Fibroblast of skin of scalp (primary cell): ENCODE measurements at regions not wholly inside any gene's neighbourhood (a gene's known extent, or its start where the extent isn't known, plus 50 kb on each side); places are given as distances from the start of the nearest gene placed in this dataset.

Experiments
- DNase-seq: peaks from one replicate; pipeline ENCODE4 v3.0.0-alpha.2; 2013

GRCh38 chr7:46407125-46407524 lies 486.1 kb upstream of the IGFBP3 start:
- no peak for DNase-seq

- no peak for DNase-seq
Observed at GRCh38 chr7:46397591-46397990, 476.5 kb upstream of the IGFBP3 start.

GRCh38 chr7:46396481-46396880 lies 475.4 kb upstream of the IGFBP3 start:
- no peak for DNase-seq

DNA sequence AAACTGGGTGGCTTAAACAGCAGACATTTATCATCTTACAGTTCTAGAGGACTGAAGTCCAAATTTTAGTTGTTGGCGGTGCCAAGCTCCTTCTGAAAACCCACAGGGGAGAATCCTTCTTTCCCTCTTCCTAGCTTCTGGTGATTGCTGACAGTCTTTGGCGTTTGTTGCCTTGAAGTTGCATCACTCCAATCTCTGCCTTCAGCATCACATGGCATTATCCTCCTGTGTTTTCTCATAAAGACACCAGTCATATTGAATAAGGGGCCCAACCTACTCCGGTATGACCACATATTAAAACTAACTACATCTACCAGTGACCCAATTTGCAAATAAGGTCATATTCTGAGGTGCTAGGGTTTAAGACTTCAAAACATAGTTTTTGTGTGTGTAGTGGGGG lies 472.1 kb upstream of the IGFBP3 start:
- peak; percentile 56 for DNase-seq

DNA sequence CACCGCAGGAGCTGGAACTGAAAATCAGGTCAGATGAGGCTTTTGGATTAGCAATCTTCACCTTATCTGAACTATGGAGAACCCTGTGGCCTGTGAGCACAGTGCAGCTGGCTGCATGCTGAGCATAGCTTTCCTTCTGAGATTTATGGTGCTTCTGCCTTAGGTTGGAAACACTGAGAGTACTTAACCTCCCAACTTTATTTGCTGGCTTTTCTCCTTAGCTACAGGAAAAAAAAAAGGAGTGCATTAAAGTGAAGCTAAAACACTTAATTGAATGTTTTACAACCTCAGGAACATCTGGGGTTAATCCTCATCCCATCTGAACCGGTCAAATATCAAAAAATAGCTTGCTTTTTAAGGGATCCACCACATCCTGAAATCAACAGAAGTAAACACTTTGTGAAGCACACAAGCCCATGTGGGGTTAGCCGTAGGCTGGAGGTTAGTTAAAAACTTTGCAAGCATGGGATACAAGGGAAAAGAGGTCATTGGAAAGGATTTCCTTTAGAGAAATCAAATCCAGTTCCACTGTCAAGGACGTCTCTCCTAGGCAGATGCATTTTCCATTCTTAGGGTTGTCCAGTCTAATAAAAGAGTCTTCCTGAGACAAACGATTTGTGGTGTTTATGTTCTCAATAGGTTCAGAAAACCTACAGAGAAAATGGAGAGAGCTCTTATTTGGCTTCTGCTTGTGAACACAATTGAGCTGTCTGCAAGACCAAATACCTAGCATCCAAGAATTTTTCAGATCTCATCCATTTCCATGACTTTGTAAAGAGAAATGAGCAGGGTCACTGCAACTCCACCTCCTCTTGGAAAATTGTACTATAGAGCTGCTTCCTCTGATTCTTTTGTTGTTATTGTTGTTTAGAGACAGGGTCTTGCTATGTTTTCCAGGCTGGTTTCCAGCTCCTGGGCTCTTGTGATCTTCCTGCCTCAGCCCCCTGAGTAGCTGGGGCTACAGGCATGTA lies 470.4 kb upstream of the IGFBP3 start:
- DNase-seq: no peak

DNA sequence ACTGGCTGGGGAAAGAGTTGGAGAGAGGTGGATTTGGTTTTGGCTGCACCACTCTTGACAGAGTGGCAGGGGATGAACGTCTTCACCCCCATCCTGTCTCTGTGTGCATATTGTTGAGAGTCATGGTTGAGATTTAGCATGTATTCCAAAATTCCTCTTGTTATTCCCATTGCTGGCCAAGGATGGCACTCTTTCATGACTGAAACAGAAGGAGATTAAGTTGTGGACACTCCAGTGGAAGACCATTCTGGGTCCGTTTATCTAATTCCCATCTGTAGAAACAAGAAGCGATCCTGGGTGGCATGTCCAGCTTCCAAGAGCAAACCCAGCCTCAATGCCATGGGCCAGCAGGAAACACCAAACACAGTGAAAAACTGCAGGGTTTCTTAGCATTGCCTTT lies 469.0 kb upstream of the IGFBP3 start:
- no peak for DNase-seq

- no peak for DNase-seq
Observed at GRCh38 chr7:46389146-46389545, 468.1 kb upstream of the IGFBP3 start.

DNA sequence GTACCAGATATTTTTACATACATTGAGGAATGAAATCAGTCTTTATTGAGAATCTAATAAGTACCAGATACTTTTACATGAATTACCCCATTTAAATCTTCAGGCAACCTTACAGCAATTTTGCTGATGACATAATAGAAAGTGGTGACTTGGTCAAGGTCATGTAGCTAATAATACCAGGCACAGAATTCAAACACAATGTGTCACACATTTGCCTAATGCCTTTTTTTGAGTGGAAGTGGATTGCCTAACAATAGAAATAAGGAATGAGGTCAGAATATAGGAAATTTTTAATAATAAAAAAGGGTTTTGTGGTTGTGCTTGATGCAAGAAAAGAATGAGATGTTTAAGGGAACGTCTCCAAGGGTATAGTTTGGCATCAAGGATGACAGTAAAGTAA lies 466.6 kb upstream of the IGFBP3 start:
- DNase-seq: peak; percentile 63

GRCh38 chr7:46386428-46387399 lies 465.6 kb upstream of the IGFBP3 start:
- DNase-seq: peak; percentile 56

DNA sequence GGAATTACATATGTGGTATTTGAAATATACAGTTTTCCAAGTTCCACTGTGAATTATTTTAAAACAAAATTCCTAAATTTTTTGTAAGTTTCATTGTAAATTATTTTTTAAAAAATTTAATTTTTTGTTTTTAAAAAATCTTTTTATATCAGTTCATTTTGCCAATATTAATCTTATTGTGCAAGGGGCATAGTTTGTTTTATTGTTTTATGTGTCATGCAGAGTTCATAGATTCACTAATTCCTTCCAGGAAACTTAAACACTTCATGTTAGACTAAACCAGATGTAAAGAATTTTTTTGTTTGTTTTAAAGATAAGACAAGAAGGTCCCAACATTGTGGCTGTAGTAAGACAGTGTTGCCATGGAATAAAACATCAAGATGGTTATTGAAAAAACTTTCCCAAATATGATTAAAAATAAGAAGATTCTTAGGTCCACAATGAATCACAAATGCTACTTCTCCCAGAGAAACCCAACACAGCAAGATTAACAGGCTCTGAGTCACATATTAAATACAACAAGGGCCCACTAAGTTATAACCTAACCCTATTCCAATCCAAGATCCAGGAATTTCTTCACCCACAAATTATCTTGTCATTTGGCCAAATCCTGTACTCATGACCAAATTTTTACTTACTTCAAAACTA lies 464.7 kb upstream of the IGFBP3 start:
- DNase-seq: peak; percentile 98

DNA sequence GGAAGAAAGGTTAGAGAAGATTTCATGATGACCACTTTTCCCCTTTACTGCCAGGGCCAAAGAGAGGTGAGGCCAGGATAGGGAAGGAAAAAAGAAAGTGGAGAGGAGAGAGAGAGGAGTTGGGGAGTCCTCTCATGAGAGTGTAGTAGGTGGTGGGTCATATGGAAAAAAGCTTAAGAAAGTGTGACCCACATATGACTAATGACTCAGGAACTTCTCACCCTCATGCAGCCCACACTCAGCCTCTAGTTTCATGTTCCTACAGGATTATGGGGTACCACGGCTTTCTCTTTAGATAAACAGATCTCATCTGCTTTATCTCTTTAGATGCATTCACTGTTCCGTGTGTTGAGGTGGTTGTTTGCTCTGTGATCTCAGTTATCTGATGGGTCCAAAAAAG lies 462.5 kb upstream of the IGFBP3 start:
- DNase-seq: peak; percentile 73

DNA sequence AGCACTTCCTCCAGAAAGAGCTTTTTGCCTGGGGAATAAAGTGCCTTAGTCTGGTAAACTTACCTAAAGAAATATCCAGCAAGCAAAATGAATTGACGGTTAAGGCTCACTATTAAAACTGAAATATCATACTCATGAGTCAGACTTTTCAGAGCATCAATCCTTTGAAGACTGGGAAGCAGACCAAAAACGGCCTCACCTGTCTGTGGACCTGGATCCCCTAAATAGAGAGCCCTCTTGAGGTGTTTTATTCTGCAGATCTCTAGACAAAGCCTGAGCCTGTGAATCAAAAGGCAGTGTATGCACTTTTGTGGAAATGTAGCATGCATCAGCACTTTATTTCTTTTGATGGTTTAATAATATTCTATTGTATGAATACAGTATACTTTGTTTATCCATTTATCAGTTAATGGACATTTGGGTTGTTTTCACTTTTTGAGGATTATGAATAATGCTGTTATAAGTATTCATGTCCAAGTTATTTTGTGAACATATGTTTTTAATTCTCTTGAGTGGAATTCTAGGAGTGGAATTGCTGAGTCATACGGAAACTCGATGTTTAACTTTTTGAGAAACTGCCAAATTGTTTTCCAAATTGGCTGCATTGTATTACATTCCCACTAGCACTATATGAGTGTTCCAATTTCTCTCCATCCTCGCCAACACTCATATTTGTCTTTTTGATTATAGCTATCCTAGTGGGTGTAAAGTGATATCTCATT lies 449.0 kb upstream of the IGFBP3 start:
- DNase-seq: peak; percentile 97

DNA sequence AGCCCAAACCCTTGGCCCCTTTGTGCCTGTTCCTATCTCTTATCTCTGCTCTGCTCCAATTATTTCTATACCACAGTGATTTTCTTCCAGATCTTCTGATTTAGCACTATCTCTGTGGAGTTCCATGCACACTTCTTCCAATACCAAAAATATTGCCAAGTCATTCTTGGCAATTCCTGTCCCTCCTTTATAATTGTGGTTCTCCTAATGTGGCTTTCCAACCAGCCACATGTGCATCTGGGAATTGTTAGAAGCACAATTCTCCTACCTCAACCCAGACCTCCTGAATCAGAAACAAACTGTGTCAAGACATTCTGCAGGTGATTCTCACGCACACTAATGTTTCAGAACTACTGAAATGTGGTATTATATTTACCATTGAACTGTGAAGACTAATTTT lies 447.8 kb upstream of the IGFBP3 start:
- DNase-seq: no peak

DNA sequence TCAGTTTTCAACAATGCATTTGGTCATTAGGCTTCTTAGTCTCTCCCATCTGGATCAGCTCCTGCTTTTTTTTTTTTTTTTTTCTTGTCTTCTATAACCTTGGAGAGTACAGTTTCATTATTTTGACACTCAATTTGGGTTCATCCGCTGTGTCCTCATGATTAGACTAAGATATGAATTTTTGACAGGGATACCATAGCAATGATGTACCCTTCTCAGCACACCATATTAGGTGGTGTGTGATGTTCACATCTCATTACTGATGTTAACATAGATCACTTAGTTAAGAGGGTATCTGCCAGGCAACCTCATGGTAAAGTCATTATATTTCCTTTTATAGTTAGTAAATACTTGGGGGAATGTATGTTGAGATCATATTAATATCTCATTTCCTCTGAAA lies 445.5 kb upstream of the IGFBP3 start:
- DNase-seq: no peak

DNA sequence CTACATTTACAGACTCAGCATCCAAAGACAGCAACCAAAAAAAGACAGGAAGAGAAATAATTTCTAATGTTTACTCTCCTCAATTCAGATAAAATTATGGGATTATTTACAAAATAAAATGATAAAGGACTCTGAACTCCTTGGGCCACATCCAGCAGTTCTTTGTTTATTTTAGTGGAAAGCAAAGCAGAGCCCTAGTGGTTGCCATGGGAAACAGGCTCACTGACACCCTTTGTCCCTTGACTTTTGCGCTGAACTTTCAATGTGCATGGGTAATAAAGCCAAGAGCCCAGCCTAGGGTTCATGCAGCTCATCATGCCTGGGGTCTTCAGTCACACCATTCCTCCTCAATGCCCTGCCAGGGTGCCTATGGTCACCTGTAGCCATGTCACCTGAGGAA lies 442.6 kb upstream of the IGFBP3 start:
- no peak for DNase-seq

GRCh38 chr7:46360811-46361210 lies 439.7 kb upstream of the IGFBP3 start:
- DNase-seq: no peak

DNA sequence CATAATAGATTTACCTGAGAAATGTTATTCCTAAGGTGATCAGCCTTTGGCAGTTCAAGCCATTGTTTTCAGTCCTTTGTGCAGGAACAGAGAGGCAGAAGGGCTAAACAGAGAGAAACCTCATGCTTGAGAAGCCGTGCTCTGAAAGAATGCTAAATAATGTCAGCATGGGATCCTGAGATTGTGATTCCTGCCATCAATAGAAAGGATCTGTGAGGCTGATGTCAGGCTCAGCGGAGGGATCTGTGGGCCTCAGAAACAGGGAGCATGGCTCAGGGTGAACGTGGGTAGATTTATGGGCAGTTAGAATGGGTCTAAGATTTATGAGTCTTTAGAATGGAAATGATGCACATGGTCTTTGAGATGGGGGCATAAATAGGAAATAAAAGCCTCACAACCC lies 439.2 kb upstream of the IGFBP3 start:
- DNase-seq: no peak

DNA sequence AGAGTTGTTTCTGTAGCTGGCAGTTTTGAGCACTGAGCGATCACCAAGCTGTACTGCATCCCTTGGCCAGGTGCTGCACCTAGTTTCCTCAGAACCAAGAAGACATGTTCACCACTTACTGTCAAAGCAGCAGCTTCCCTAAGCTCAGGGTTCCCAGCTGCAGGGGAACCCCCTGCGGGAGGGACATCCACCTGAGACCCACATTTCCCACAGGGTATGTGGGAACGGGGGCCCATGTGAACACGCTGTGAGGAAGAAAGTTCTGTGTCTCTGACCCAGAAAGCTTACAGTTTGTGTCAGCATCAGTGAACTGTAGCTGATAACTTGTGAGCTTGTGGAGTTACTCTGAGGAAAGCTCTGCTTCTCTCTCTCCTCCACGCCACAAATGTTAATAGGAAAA lies 436.8 kb upstream of the IGFBP3 start:
- DNase-seq: no peak

DNA sequence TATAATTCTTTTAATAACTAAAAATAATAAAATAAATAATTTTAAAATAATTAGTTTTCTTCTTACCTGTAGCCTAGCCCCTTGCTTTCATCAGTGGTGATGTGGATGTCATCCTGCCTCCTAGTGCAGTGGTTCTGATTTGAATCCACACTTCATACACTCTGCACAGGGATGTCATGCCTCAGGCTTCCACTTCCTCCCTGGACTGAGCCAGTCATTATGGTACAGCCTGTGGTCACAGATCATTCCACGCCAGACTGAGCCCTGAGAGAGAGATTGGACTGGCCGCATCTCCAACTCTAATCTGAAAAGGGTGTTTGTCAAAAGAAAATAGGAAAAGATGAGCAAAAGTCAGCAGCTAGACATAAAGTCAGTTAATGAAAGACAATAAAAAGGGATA lies 436.2 kb upstream of the IGFBP3 start:
- DNase-seq: no peak

DNA sequence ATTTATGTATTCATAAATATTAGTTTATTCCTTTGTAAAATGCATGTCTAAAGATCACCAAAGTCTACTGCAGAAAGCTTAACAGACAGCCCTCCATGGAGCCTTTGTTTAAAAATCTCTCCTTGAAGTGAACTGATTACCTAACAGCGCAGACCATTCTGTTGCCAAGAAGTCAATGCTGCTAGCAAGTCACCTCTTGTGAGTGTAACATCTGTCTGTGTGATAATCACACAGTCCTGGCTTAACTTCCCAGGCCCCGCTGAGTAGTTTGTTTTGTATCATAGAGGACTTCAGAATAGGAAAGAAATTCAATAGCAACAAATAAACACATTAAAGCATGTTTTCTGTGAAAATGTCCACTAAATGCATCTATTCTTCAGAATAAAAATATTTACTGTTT lies 435.3 kb upstream of the IGFBP3 start:
- DNase-seq: no peak

DNA sequence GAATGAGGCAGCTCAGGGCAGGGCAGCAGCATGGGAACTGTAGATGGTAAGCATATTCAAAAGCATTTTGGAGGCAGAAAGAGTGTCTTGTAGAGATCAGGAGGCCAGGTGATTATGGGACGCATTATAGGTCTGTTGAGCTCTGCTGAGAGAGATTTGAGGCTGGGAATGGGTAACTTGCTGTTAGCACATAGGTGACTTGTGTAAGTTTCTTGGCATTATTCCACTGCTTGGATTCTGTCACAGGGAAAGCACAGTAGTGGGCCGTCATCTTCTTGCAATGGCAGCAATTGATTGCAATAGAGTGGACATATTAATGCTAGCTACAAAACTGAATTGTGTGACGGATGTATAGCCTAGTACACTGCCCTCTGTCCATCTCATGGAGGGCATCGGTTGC lies 434.3 kb upstream of the IGFBP3 start:
- no peak for DNase-seq
